ENCODE measurements at regions not wholly inside any gene's neighbourhood (a gene's known extent, or its start where the extent isn't known, plus 50 kb on each side); places are given as distances from the start of the nearest gene placed in this dataset.

DNA sequence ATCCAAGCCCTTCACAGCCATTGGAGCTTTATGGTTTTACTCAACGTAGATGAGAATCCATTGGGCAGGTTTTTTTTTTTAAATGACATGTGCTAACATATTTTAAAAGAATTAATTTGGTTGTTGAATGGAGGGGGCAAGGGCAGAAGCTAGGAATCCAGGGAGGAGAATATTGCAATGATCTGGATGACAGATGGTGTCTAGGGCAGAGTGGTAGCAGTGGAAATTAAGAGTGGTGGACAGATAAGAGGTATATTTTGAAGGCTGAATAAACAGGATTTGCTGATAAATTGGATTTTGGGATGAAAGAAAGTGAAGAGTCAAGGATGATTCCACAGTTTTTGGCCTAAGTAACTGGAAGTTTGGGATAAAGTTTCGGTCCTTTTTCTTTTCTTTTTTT lies 54.8 kb upstream of the DHX40 start:
- TF ChIP-seq, protein P1, sequence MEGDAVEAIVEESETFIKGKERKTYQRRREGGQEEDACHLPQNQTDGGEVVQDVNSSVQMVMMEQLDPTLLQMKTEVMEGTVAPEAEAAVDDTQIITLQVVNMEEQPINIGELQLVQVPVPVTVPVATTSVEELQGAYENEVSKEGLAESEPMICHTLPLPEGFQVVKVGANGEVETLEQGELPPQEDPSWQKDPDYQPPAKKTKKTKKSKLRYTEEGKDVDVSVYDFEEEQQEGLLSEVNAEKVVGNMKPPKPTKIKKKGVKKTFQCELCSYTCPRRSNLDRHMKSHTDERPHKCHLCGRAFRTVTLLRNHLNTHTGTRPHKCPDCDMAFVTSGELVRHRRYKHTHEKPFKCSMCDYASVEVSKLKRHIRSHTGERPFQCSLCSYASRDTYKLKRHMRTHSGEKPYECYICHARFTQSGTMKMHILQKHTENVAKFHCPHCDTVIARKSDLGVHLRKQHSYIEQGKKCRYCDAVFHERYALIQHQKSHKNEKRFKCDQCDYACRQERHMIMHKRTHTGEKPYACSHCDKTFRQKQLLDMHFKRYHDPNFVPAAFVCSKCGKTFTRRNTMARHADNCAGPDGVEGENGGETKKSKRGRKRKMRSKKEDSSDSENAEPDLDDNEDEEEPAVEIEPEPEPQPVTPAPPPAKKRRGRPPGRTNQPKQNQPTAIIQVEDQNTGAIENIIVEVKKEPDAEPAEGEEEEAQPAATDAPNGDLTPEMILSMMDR (IDR thresholded peaks at IDR 0.05), result no peak
- TF ChIP-seq POLR2A (IDR thresholded peaks at IDR 0.05), result no peak
